Activated effector memory CD4-positive, alpha-beta T cell treated with anti-CD3 and anti-CD28 coated beads, Interleukin-2, amount 50 U/mL, for 16 hours (primary cell): ENCODE measurements at regions not wholly inside any gene's neighbourhood (a gene's known extent, or its start where the extent isn't known, plus 50 kb on each side); places are given as distances from the start of the nearest gene placed in this dataset.

Experiments used
- DNase-seq: peaks from one replicate; pipeline ENCODE4 v3.0.0-alpha.2; 2020

GRCh38 chr5:71954329-71954728 is 152.9 kb upstream of the MAP1B start:
- DNase-seq, result no peak

DNA sequence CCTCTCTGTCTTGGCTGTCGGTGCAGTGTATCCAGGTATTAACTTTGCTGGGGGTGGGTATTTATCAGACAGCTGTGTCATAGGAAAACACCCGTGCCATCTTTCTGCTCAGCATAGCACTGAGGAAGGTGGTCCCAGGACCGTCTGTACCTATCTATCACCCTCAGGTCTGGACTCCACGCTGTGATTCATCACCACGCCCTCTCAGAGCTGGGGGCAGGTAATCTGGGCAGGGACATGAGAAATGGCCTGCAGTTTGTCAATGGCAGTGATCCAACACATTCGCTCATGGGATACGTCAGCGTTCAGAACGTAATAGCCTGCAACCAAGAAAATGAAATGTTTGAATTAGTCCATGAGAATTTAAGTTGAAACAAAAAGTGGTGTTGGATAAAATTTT is 151.6 kb upstream of the MAP1B start:
- DNase-seq, result no peak

- no peak for DNase-seq
Observed at GRCh38 chr5:71957292-71957898, 149.9 kb upstream of the MAP1B start.

DNA sequence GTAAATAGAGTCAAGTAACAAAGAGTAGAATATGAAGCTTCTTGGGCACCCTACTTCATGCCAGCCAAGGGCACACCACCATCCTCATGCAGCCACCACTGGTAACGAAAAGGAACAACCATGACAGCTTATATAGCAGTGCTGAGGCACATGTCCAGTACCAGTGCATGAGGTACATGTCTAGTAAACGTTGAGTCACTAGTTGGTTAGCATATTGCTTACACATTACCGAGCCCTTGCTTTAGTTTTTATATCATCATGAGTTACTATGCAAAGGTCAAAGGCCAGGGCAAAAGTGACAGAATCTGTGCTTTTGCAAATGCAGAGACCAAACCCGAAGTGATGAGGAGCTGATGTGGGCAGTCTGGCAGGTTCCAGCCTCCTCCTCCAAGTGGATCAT is 147.1 kb upstream of the MAP1B start:
- DNase-seq, result no peak

DNA sequence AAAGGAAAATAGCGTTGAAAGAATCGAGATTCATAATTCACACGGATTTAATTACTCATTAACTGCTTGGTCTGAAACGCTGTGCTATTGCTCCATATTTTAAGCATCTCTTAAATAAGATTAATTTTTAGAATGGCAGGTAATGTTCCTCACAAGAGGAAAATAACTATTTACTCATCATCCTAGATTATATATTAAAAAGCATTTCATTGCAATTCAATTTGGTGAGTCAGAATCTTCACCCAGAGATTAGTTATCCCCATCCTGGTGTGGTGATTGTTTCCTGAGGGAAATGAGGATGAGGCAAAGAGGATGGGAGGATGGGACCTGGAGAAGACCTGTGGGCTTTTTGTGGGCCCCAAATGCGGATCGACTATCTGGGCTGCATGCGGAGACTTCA is 145.5 kb upstream of the MAP1B start:
- no peak for DNase-seq

DNA sequence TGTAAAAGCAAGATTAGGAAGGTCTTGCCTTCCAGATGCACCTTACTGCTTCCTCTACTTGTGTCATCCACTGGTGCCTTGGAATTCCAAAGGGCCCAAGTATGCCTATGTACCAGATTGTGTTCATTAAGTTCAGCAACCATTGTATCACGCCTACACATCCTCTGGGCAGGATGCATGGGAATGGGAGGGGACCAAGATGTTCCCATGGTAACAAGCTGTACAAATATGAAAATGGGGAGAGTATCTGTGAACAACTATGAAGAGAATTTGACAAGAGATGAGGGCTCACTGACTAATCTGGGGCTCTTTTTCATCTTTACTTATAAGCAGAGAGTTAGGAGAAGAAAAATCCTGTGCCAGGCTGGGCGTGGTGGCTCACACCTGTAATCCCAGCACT is 137.8 kb upstream of the MAP1B start:
- DNase-seq, result no peak

GRCh38 chr5:71971862-71972261 is 135.4 kb upstream of the MAP1B start:
- no peak for DNase-seq

DNA sequence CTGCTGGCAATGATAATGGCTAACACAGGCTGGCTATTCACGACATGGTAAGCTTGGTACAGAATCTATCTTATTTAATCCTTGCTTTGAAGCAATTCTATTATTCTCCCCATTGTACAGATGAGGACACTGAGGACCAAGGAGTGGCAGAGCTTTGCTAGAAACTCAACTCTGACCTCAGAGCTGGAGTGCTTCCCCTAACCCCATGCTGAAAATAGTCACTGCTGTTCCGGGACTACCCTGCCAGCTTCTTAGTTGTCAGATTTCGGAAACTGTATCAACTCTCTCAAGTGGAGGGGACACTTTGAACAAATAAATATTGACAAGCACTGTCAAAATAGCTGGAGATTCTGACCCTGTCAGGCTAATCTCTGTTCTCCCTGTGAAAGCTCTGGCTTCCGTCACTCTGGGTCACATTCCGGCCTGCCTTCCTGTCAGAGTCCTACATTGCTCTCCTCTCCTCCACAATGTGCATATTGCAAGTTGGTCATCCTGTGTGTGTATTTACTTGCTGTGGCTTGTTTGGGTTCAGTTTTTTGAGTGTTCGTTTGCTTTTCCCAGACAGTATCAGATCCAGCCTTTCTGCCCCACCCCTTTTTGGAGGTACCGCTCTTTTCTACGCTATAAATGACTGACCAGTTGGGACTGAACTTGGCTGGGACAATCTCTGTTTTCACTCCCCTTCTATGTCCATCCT is 134.3 kb upstream of the MAP1B start:
- no peak for DNase-seq

DNA sequence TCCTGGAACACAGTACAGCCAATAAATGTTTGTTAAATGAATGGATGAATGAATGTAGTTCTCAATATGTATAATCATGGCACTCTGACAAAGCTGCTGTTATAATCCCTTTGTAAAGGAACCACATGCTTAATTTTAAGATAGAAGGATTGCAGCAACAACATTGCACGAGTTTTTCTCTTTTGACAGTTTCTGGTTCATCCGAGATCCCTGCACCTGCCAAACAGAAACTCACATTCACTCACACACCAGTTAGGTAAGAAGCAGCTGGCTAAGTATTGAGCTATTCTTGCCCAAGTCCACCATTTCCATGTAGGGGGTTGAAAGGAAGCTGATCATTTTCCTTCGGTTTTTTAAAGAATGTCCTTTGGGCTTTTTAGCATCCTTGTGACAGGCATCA is 133.7 kb upstream of the MAP1B start:
- no peak for DNase-seq

GRCh38 chr5:71974165-71974564 is 133.1 kb upstream of the MAP1B start:
- no peak for DNase-seq

- no peak for DNase-seq
Observed at GRCh38 chr5:71974622-71975021, 132.7 kb upstream of the MAP1B start.

- DNase-seq, result no peak
Observed at GRCh38 chr5:71976449-71976848, 130.8 kb upstream of the MAP1B start.

DNA sequence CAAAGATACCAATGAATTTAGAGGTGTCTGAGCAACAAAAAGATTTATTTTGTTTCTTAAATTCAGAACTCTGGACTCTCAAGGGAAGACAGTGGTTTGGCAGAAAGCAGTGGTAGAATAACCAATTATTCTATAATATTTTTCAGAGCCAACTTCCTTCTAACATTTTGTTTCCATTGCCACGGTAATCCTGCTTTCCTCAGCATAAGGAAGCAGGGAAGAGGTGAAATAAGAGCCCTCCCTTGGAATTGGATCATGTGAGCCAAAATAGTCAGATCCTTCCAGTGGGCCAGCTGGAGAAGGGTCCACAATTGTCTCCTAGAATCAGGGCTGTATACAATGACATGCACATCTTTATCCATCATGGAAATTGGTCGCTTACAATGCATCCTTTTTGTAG is 130.0 kb upstream of the MAP1B start:
- no peak for DNase-seq

- no peak for DNase-seq
Observed at GRCh38 chr5:71978216-71978615, 129.1 kb upstream of the MAP1B start.

DNA sequence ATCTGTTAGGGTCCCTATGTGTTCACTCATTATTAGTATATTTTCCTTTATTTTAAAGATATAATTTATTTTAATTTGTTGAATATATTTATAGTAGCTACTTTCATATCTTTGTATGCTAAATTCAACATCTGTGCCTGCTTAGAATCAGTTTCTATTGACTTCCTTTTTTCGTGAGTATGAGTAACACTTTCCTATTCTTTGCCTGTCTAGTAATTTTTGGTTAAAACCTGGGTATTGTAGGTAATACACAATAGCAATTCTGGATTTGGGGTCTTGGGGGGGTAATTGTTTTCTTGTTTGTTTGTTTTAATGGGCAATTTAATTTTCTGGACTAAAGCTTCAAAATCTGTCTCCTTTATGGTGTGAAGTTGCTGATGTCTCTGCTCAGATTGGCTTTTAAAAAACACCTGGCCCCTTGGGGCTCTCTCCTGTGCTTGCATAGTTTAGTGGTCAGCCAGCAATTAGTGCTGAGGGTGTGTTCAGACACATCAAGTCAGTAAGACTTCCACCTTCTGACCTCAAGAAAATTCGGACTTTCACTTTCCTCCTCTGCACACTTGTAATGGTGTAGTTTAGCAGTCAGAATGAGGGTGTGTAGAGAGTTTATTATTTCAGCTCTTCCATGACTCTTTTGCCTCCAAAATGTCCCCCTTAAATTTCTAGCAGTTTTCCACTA is 124.4 kb upstream of the MAP1B start:
- DNase-seq, result no peak

DNA sequence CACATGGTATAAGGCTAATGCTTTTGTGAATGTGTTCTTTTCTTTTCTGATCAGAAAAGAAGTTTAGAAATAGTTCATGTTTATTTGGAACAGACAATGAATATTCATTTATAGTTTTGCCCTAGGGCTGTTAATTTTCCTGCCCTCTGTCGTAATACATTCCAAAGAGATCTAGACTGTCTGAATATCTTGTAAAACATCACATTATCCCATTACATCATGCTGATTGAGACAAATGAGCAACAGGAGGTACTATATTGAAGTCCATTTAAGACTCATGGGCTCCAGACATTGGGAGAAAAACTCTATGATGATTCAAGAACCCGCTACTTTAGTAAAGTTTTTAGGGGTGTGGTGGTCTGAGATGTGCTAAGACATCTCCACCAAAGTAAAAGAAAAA is 121.2 kb upstream of the MAP1B start:
- no peak for DNase-seq

- no peak for DNase-seq
Observed at GRCh38 chr5:71988808-71989207, 118.5 kb upstream of the MAP1B start.

- no peak for DNase-seq
Observed at GRCh38 chr5:71993600-71993999, 113.7 kb upstream of the MAP1B start.

DNA sequence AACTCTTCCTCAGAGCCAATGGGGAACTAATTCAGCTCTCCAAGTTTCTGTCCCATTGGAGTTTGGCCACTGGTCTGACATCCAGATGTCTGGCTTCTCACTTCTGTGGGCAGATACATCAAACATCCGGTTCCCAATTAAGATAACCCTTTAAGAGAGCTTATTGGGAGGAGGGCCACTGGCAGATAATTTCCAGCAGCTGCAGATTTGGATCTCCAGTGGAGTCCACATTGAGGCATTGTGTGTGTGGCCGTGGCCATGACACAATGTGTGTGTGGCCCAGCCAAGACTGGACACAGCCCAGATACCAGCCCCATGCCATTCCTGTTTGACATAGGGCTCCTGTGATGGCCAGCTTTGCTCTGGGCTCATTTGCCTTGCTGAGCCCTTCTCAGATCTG is 110.5 kb upstream of the MAP1B start:
- DNase-seq, result no peak

DNA sequence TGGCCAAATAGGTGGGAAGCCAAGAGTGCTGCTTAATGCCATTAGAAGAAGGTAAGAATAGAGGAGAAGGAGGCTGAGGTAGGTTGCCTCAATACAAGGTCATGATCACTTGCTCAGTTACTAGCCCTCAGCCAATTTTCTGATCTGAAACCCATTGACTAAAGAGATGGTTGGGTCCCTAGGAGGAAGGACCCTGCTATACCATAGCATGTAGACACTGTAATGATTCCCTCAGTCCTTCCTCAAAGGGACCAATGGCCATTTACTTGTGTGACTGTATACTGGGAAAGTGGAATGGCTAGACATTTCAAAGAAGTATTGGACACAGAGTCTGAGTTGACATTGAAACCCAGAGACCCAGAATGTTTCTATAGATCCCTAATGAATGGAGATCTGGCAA is 108.5 kb upstream of the MAP1B start:
- no peak for DNase-seq

- DNase-seq, result no peak
Observed at GRCh38 chr5:72000707-72001106, 106.6 kb upstream of the MAP1B start.

DNA sequence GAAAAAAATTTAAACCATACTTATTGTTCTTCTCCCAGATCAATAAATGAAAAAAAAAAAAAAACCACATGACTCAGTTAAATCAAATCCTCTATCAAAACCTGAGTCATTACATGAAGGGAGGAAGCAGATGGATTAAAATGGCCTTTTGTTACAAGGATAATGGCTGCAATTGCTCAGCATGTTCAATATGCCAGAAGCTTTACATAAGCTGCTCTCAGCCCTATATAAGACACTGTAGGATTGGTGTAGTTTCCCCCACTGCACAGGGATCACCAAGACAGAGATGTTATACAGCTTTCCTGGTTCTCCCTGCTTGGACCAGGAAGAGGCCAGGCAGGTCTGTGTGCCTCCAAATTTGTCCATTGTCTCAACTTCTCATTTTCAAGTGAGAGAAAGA is 101.6 kb upstream of the MAP1B start:
- no peak for DNase-seq

GRCh38 chr5:72006361-72006760 is 100.9 kb upstream of the MAP1B start:
- no peak for DNase-seq

- DNase-seq, result no peak
Observed at GRCh38 chr5:72007336-72008111, 99.8 kb upstream of the MAP1B start.
